ENCODE measurements at regions not wholly inside any gene's neighbourhood (a gene's known extent, or its start where the extent isn't known, plus 50 kb on each side); places are given as distances from the start of the nearest gene placed in this dataset.

DNA sequence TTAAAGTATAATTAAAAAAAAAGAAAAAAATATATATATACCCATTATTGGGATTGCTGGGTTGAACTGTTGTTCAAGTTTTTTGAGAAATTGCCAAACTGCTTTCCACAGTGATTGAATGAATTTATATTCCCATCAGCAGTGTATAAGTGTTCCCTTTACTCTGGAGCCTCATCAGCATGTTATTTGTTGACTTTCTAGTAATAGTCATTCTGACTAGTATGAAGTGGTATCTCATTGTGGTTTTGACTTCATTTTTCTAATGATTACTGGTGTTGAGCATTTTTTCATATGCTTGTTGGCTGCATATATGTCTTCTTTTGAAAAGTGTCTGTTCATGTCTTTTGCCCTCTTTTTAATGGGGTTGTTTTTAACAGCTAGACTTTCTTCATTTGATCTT lies 1260.8 kb upstream of the GJE1 start:
- ATAC-seq, result no peak
- no peak for DNase-seq (ENCODE audit: low spot score)

DNA sequence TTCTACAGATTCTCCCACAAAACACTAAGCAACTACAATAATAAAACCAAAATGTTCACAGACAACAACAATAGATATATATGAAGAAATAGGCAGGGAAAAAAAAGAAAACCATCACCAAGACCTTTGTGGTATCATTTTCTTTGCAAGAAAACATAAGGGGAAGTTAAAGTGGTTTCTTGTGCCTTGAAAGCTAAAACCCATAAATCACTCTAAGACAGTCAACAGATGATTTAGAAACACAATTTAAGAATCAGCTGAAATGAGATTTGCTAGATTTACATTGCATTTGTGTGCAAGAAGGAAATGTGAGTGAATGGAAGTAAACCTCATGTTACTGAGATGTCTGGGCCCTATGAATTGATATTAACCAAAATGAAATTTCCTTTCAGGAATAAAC lies 1265.4 kb upstream of the GJE1 start:
- no peak for DNase-seq (ENCODE audit: low spot score)
- no peak for ATAC-seq

DNA sequence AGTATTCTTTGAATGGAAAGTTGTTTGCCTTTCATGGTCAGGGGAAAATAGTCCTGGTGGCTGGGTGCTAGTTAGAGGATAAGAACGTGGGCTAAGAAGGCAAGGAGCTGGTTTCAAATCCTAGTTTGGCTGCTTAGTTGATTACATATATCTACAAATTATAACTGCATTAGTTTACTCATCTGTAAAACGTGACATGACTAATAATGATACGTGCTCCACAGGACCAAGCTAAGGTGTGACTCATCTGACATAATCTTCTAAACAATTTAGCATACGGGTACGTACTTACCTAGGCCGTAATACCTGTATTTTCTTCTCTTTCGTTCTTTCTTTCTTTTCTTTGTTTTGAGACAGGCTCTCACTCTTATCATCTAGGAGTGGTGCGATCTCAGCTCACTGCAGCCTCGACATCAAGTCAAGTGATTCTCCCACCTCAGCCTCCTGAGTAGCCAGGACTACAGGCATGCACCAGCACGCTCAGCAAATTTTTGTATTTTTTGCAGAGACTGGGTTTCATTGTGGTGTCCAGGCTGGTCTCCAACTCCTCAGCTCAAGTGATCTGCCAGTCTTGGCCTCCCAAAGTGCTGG lies 1274.2 kb upstream of the GJE1 start:
- no peak for ATAC-seq
- no peak for DNase-seq (ENCODE audit: low spot score)

DNA sequence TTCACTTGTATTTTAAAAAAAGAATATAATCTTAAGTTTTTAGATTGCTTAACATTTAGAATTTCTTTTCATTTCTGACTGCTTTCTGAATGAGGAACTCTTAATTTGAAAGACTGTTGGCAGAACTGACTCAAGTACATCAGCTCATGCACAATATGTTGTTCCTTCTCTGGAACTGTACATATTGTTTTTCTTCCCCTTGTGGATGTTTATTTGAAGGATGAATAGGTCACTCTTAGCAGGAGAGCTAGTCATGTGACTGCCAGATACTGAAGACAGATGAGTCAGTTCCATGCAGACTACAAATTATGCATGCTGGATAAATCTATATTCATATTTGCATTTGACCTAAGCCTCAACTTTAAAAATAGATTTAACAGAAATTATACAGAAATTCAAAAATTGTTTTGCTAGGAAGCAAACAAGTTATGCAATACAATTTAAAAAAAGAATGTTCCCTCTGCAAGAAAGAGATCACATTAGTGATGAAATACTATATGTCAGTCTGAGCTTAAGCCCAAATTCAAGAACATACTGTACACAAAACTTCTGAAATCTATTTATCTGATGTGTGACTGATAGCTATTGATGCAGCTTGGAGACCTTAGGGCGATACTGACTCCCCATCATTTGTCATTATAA lies 1274.9 kb upstream of the GJE1 start:
- ATAC-seq, result peak; percentile 42
- no peak for DNase-seq (ENCODE audit: low spot score)

DNA sequence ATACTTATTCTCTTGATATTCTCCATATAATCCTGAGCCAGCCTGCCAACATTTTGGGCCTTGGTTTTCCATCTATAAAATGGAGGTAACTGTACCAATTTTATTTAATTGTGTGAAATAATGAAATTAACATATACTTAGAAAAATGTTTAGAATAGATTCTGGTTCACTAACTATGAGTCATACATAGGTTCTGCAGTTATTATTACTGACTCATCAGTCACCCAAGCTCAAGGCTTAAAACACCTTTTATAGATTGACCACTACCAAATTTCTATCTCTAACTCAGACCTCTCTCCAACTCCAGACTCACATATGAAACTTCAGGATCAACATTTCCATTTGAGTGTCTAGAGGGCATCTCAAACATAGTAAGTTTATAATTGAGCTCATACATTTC lies 1277.2 kb upstream of the GJE1 start:
- DNase-seq (ENCODE audit: low spot score) (no peak), ATAC-seq (no peak)

DNA sequence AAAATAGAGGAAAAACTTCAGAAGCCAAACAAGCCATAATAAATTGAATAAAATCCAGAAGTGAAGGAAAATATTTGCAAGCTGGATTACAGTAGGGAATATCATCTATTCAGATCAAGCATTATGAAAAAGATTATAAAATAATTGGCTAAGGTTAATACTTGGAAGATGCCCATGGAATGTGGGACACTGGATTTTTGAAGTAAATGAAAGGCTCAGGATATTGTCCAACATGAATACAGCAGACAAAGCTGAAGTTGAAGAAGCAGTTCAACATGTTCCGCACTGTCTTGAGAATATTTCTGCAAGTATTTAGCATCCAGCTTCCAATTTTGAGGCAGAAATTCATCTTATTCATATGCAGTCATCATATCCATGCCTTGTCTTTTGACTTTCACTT lies 1278.4 kb upstream of the GJE1 start:
- ATAC-seq, result no peak
- no peak for DNase-seq (ENCODE audit: low spot score)

DNA sequence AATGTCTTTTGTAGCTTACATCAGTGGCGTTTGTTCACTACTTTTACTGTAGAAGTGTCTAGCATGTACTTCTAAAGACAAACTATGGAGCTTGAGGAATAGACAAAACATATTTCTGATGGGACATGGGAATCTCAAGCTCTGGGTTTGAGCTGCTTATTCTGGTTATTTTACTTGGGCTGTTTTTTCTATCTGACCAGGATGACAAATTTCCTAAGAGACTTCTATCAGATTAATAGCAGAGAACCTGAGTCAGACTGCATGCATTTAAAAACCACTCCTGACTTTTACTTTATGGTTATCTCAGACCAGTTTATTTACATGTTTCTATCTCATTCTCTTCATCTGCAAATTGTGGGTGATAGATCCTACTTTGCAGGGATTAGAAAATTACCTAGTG lies 1282.3 kb upstream of the GJE1 start:
- ATAC-seq (no peak), DNase-seq (ENCODE audit: low spot score) (no peak)

DNA sequence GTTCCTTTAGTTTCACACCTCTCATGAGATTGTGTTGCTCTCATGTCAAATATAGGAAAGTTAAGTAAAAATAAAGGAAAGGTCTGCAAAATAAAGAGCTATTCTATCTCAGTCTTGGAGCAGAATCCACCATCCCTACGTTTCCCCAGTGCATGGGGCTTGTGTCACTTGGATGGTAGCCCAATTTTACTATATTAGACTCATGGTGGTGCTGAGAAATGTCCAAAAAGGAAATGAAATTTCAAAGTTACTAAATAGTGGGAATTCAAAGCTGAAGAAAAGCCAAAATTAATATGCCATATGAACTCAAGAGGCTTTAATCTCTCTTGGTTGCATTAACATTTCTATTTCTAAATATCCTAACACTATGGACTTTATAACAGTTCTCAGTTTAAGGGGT lies 1283.3 kb upstream of the GJE1 start:
- ATAC-seq (no peak), DNase-seq (ENCODE audit: low spot score) (no peak)

DNA sequence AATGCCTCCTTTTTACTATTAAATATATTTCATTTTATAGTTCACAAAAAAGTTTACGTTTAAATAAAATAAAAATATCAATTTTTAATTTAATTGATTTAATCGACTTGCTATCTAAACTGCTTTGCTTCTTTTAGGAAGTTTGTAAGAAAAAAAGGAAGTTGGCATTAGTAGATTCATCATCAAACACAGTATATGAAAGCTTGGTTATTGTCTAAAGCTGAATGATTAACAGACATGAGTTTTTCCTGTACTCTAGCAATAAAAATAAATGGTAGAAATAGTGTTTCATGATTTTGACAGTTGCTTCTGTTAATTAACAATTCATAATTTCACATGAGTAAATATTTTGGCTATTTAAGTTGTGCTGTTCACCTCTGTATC lies 1285.5 kb upstream of the GJE1 start:
- no peak for ATAC-seq

DNA sequence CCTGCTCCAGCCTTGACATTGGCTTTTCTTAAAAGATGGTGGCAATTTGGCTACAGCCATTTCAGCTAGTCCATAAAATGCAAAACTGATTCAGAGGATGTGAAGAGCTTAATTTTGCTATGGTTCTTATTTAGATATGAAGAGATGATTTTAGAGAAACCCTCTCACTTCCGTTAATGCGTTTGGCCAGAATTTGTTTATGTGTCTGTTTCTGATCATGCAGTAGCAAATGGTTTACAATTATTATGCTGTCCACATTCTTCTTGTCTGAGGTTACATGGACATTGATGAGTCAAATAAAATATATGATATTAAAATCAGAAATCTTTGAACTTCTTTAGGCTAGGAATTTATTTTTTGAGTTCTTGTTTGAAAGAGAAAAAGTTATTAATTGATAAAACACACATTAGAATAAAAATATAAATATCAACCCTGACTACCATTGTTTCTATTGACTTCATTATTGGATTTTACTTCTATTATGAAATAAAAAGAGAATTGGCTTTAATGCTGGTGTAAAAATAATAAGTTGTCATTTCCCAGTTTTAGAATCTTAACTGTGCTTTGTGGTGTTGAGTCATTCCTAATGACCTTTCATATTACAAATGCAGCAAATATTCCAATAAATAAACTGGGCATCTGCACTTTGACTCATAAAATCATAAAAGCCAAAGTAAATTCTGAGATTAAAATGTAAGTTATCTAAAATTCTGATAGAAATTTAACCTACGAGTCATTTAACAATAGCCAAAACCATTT lies 1286.0 kb upstream of the GJE1 start:
- DNase-seq (ENCODE audit: low spot score), result no peak
- no peak for ATAC-seq

More for the DNA sequence above, 1285.5 kb upstream of the GJE1 start:
- no peak for DNase-seq (ENCODE audit: low spot score)

DNA sequence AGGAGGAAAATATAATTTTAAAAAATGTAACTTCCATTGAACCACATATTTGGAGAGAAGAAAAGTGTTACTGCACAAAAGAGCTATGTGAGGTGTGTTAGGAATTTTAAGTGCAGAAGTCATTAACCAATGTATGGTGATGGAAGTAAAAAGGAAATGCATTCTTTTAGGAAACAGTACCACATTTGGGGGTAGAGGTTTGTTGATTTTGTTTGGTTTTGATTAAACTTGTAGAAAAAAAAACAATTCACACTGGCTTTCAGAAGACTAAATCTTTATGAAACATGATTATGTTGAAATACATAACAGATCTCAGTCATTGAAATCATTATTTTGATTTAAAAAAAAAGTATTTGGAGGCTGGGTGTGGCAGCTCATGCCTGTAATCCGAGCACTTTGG lies 1287.0 kb upstream of the GJE1 start:
- DNase-seq (ENCODE audit: low spot score), result no peak
- ATAC-seq, result no peak

DNA sequence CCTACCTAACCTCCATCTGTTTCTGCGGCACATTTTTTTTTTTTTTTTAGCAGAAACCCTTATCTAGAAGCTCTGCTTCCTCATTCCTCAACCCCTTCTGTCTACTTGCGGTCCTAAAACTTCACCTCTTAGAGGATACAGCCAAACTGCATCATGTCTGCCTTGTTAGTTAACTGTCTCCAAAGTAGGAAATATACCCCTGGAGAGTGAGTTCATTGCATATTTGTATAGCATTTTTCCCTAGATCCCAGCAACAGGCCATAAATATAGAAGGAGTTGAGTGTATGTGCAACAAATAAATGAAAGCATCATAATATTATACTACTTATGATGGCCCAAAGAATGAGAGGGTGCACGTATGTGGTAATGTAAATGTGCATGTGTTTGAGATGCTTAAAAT lies 1288.6 kb upstream of the GJE1 start:
- DNase-seq (ENCODE audit: low spot score) (no peak), ATAC-seq (no peak)

DNA sequence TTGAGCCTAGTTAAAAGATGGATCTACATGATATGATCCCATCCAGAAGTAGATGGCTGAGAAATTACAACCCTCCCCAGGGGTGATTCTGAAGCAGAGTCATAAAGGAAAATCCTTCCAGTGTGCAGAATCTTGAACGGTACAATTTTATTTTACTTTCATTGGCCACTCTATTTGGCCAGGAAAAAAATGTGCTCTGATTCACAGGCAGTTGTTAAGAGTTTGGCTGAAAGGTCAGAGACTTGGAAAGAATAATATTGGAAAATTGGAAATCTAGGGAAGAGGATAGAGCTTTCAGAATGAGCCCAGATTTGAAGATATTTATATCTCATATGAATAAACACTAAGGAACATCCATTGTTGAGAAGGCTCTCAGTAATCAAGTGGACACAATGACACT lies 1299.3 kb upstream of the GJE1 start:
- DNase-seq (ENCODE audit: low spot score) (no peak), ATAC-seq (no peak)

DNA sequence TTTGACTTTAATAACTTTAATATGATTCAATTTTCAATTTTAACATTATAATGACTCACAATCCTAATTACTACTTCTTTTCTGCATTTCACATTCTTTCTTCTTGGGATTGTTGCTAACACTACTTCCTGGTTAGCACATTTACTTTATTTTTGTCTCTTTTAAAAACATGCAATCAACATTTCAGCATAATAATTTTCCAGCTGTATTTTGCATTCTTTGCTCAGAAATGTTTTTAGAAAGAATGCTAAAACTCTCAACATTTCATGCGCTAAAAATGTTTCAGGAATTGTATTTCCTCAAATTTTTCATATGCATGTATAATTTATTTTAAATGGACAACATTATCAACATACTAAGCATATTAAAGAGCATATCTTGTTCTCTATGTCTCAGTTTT lies 1302.1 kb upstream of the GJE1 start:
- ATAC-seq, result no peak
- DNase-seq (ENCODE audit: low spot score), result no peak

DNA sequence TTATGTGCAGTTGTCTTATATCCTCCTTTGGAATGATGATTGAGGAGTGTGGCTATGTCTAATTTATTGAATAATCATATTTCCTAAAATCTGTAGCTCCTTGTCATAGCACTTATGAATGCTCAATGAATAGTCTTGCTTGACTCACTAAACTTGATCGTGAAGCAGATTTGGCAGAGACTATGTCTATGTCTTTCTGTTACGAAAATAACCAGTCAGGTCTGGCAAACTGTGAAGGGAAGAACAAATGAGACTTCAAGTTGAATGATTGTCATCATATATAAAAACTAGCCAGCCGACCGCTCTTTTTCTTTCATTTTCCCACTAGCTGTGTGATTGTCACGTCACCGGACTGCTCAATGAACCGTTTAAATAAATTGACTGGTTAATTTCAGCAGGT lies 1303.9 kb upstream of the GJE1 start:
- no peak for DNase-seq (ENCODE audit: low spot score)
- ATAC-seq, result no peak

DNA sequence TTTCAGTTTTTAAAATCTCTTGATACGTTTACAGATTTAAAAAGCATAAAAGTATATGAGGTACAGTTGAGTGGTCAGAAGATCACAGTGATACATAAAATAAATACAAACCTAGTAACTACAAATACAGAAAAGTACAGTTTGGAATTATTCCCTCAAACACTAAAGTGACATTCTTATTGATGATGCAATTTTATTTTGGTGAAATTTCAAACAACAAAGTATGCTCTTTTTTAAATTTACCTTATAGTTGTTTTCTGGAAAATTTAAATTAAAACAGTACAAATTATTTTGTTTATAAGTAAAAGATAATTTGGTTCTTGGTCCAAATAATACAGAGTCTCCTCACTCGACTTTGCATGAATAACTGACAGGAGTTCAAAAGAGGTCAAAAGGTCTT lies 1305.1 kb upstream of the GJE1 start:
- no peak for DNase-seq (ENCODE audit: low spot score)

DNA sequence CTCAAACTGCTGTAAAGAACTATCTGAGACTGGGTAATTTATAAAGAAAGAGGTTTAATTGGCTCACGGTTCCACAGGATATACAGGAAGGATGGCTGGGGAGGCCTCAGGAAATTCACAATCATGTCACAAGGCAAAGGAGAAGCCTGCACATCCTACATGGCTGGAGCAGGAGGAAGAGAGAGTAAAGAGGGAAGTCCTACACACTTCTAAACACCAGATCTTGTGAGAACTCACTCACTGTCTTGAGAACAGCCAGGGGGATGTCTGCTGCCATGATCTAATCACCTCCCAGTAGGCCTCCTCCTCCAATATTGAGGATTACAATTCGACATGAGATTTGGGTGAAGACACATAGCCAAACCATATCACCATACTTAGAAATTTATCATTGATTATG lies 1307.0 kb upstream of the GJE1 start:
- ATAC-seq (no peak), DNase-seq (ENCODE audit: low spot score) (no peak)

More for the DNA sequence above, 1305.1 kb upstream of the GJE1 start:
- no peak for ATAC-seq

DNA sequence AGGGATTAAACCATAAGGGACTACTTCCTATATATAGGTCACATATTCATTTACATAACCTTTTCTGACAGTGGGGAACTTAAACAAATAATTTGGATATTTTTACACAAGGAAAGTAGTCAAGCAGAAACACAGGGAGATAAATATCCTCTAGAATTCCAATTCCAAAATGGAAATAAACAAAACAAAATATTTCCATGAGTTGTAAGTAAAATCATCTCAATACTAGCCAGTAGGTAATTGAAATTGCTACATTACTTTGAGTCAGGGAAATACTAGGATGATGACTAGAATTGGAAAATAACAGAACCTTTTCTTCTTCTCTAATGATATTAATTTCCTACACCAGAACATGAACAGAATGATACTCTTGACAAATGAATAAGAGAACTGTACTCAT lies 1308.1 kb upstream of the GJE1 start:
- ATAC-seq (no peak), DNase-seq (ENCODE audit: low spot score) (no peak)

DNA sequence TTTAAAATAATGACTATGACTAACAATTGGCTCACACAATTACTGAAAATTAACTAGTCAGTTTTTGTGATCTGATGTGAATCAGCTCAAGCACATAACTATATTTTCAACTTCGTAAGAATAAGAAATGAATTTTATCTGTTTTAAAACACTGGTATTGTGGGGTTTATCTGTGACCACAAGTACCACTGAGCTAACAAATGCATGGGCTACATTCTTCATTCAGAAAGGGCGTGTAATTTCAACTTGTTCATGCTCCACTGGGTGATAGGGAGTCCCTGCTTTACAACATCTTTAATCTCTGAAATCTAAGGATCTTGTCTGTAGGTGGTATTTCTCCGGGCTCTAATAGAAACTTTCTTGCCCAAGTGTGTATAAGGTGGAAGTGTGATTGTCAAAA lies 1311.5 kb upstream of the GJE1 start:
- DNase-seq (ENCODE audit: low spot score), result no peak
- ATAC-seq, result no peak

DNA sequence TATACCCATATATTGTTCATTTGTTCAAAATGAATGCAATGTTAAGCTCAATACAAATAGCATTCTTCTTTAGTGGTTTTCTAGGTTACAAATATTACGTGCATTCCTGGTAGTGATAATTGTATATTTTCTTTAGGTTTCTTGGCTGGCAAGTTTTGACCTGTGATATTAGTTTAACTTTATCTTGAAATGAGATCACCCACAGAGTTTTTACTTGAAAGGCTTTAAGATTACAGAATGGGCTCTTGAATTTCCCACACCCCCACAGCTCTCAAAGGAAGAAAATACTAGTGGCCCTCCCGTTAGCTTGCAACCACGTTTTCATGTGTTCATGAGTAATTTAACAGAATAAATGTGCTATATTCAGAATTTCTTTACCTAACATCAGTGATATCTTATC lies 1315.5 kb upstream of the GJE1 start:
- DNase-seq (ENCODE audit: low spot score) (no peak), ATAC-seq (no peak)

DNA sequence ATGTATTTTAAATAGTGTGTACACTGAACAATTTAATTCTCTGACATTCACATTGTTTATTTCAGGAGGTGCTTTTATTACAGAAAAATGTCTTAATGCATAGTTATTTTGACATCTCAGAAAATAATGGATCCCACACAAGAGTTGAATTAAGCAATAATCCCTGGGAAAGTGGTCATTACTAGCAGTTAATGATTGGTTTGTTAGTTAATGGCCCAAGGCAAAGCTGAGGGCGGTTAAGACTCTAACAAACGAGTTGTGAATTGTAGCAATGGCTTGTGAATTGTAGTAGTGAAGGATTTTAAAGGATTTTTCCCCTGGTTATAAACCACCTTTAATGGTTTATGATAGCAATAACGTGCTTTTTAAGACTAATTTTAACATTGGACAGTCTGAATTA lies 1316.0 kb upstream of the GJE1 start:
- DNase-seq (ENCODE audit: low spot score), result no peak

DNA sequence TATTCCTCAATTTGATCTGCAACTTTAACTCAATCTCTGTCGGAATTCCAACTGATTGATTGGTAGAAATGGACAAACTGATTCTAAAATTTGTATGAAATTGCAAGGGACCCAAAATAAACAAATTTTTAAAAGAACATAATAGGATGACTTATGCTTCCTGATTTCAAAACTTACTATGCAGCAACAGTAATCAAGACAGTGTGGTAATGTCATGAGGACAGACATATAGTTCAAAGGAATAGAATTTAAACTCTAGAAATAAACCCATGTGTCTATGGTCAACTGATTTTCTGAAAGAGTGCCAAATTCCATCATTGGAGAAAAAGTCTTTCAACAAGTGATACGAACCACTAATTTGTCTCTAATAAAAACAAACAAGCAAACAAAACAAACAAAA lies 1320.1 kb upstream of the GJE1 start:
- ATAC-seq, result no peak

More for the DNA sequence above, 1316.0 kb upstream of the GJE1 start:
- ATAC-seq, result no peak

DNA sequence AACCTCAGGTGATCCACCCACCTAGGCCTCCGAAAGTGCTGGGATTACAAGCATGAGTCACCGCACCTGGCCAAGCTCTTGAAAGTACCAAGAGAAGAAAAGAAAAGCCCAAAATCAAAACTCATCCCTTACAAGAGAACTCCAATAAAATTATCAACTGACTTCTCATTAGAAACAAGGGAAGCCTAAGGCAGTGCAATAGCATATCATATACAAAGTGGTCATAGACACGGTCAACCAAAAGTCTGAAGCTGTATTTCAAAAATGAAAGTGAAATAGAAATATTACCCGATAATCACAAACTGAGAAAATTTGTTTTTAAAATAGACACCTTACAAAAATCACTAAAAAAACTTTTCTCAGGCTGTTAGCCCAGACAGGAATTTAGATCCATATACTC lies 1321.1 kb upstream of the GJE1 start:
- ATAC-seq, result no peak

More for the DNA sequence above, 1320.1 kb upstream of the GJE1 start:
- DNase-seq (ENCODE audit: low spot score), result no peak

More for the DNA sequence above, 1321.1 kb upstream of the GJE1 start:
- DNase-seq (ENCODE audit: low spot score), result no peak

Measured in left lobe of liver (tissue), 2 donors.